ENCODE measurements at regions not wholly inside any gene's neighbourhood (a gene's known extent, or its start where the extent isn't known, plus 50 kb on each side); places are given as distances from the start of the nearest gene placed in this dataset.

DNA sequence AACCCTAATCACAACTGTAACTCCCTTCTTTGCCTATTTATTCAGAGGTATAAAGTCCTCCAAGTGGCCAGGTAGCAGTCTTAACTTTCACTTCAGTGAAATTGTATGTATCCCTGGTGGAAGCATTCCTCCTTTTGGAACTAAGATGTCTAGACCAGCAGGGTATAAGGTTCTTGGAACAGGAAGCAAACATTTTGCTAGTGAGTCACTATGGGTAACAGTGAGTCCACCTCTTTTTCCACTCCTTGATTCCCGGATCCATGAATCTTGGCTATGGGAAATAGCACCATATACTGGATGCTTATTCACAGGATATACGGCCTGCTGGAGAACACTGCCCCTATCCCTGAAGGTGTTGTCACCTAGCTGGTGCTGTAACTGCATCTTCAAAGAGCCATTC is 80.2 kb downstream of the KCNA5 start:
- H3K4me1 ChIP-seq (ENCODE audit: insufficient read depth, poor library complexity, severe bottlenecking): no peaks in the 10 kb centered on the region
- ATAC-seq (ENCODE audit: low read depth) (no peak), DNase-seq (ENCODE audit: low spot score) (no peak)
- H3K9me3 ChIP-seq (ENCODE audit: severe bottlenecking): no peaks in the 10 kb centered on the region
- no peaks in the 10 kb centered on the region for H3K27me3 ChIP-seq (ENCODE audit: insufficient read depth, poor library complexity, severe bottlenecking)
- TF ChIP-seq, protein P1, sequence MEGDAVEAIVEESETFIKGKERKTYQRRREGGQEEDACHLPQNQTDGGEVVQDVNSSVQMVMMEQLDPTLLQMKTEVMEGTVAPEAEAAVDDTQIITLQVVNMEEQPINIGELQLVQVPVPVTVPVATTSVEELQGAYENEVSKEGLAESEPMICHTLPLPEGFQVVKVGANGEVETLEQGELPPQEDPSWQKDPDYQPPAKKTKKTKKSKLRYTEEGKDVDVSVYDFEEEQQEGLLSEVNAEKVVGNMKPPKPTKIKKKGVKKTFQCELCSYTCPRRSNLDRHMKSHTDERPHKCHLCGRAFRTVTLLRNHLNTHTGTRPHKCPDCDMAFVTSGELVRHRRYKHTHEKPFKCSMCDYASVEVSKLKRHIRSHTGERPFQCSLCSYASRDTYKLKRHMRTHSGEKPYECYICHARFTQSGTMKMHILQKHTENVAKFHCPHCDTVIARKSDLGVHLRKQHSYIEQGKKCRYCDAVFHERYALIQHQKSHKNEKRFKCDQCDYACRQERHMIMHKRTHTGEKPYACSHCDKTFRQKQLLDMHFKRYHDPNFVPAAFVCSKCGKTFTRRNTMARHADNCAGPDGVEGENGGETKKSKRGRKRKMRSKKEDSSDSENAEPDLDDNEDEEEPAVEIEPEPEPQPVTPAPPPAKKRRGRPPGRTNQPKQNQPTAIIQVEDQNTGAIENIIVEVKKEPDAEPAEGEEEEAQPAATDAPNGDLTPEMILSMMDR (IDR thresholded peaks at IDR 0.05; ENCODE audit: poor library complexity, severe bottlenecking): no peak
- no peaks in the 10 kb centered on the region for H3K36me3 ChIP-seq (ENCODE audit: low read depth)
- H3K27ac ChIP-seq (ENCODE audit: poor library complexity, severe bottlenecking): no peak overlapping the region
- H3K4me3 ChIP-seq (ENCODE audit: severe bottlenecking): no peak overlapping the region

DNA sequence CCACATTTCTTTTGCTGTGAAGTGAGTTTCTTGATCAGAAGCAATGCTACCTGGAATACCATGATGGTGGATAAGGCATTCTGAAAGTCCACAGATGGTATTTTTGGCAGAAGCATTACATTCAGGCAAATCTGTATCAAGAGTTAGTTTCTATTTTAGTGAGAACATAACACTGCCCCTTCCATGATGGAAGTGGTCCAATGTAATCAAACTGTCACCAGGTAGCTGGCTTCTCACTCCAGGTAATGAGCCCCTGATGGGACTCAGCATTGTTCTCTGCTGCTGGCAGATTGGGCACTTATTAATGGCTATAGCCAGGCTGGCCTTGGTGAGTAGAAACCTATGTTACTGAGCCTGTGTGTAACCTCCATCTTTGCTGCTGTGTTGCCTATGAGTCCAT is 80.7 kb downstream of the KCNA5 start:
- no peaks in the 10 kb centered on the region for H3K27me3 ChIP-seq (ENCODE audit: insufficient read depth, poor library complexity, severe bottlenecking)
- H3K4me3 ChIP-seq (ENCODE audit: severe bottlenecking): no peak overlapping the region
- H3K4me1 ChIP-seq (ENCODE audit: insufficient read depth, poor library complexity, severe bottlenecking): no peaks in the 10 kb centered on the region
- H3K27ac ChIP-seq (ENCODE audit: poor library complexity, severe bottlenecking): no peak overlapping the region
- no peaks in the 10 kb centered on the region for H3K9me3 ChIP-seq (ENCODE audit: severe bottlenecking)
- no peak for DNase-seq (ENCODE audit: low spot score)
- ATAC-seq (ENCODE audit: low read depth): no peak
- no peaks in the 10 kb centered on the region for H3K36me3 ChIP-seq (ENCODE audit: low read depth)
- TF ChIP-seq, protein P1 (IDR thresholded peaks at IDR 0.05; ENCODE audit: poor library complexity, severe bottlenecking): no peak

DNA sequence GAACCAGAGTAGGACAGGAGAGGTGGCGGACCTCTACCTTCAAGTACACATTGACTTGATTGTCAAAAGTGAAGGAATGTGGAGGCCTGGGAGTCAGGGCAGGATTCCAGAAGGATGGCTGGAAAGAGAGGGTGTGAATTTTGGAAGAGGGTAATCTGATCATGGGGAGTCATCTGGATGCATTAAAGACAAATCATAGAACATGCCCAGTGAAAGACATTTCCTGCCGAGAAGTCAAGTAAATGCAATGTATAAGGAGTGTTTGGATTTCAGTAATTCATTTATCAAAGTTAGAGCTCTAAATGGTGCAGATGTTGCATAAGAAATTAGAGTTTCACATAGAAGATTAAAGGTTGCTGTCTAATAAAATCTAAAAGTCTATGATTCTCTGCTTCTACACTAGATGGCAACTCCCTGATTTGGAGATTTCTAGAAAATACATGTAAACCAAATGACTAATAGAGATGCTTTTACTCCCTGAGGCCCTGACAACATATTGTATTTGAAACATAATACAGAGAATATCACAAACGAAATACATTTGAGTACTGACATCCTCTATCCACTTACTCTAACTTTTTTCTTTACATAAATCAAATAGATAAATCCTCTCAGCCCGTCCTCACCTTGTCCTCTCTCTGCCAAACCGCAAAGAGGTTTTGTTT is 91.3 kb downstream of the KCNA5 start:
- Histone ChIP-seq H3K27ac (ENCODE audit: poor library complexity, severe bottlenecking) (no peak overlapping the region), H3K36me3 (ENCODE audit: low read depth) (no peaks in the 10 kb centered on the region), H3K4me3 (ENCODE audit: severe bottlenecking) (no peak overlapping the region), H3K4me1 (ENCODE audit: insufficient read depth, poor library complexity, severe bottlenecking) (no peaks in the 10 kb centered on the region), H3K27me3 (ENCODE audit: insufficient read depth, poor library complexity, severe bottlenecking) (peaks cover 10% of the 10 kb centered on the region), H3K9me3 (ENCODE audit: severe bottlenecking) (peaks cover 5% of the 10 kb centered on the region)
- no peak for DNase-seq (ENCODE audit: low spot score)
- TF ChIP-seq, protein P1 (IDR thresholded peaks at IDR 0.05; ENCODE audit: poor library complexity, severe bottlenecking): no peak
- ATAC-seq (ENCODE audit: low read depth): no peak

DNA sequence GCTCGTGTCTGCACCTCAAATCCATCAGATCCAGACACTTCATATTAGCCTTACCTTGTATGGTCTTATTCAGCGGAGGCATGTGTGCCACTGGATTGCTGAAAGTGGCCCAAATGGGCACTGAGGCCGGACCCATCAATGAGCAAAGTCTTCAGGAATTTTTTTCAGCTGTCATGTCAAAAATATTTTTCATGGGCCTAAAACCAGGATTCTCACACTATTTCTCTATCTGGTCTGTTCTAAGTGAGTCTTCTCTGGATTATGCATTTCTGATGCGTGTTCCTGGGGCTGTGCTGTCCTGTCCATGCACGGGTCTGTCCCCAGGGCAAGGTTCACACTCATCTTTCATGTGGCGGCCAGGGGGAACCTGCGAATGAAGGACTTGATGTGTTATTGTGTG is 94.6 kb downstream of the KCNA5 start:
- Histone ChIP-seq H3K27me3 (ENCODE audit: insufficient read depth, poor library complexity, severe bottlenecking) (peaks cover 5% of the 10 kb centered on the region), H3K4me3 (ENCODE audit: severe bottlenecking) (no peak overlapping the region), H3K27ac (ENCODE audit: poor library complexity, severe bottlenecking) (no peak overlapping the region), H3K36me3 (ENCODE audit: low read depth) (no peaks in the 10 kb centered on the region), H3K4me1 (ENCODE audit: insufficient read depth, poor library complexity, severe bottlenecking) (no peaks in the 10 kb centered on the region), H3K9me3 (ENCODE audit: severe bottlenecking) (peaks cover 5% of the 10 kb centered on the region)
- TF ChIP-seq, protein P1 (IDR thresholded peaks at IDR 0.05; ENCODE audit: poor library complexity, severe bottlenecking): no peak
- ATAC-seq (ENCODE audit: low read depth) (no peak), DNase-seq (ENCODE audit: low spot score) (no peak)

DNA sequence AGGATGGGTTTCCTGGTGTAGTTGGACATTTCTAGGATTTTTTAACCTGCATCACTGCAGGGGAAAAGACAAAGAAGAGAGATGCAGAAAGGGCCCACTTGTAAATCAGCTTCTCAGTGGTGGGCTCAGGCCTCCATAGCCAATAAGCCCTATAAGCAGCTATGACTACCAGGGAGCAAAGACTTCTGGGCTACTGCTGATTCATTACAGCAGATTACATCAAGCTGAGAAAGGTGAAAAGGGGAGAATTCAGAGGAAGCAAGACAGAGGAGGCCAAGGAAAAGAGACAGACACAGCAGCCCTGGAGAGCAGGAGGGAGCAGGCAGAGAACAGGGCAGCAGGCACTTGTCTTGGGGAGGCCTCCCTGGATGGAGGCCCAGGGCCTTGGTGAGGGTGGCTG is 95.2 kb downstream of the KCNA5 start:
- no peak for ATAC-seq (ENCODE audit: low read depth)
- H3K4me1 ChIP-seq (ENCODE audit: insufficient read depth, poor library complexity, severe bottlenecking): no peaks in the 10 kb centered on the region
- H3K36me3 ChIP-seq (ENCODE audit: low read depth): no peaks in the 10 kb centered on the region
- H3K4me3 ChIP-seq (ENCODE audit: severe bottlenecking): no peak overlapping the region
- TF ChIP-seq, protein P1 (IDR thresholded peaks at IDR 0.05; ENCODE audit: poor library complexity, severe bottlenecking): no peak
- DNase-seq (ENCODE audit: low spot score): no peak
- no peak overlapping the region for H3K27ac ChIP-seq (ENCODE audit: poor library complexity, severe bottlenecking)
- peaks cover 5% of the 10 kb centered on the region for H3K9me3 ChIP-seq (ENCODE audit: severe bottlenecking)
- peaks cover 5% of the 10 kb centered on the region for H3K27me3 ChIP-seq (ENCODE audit: insufficient read depth, poor library complexity, severe bottlenecking)

All from RWPE2 (cell line).